Natural killer cell (primary cell): ENCODE measurements at regions not wholly inside any gene's neighbourhood (a gene's known extent, or its start where the extent isn't known, plus 50 kb on each side); places are given as distances from the start of the nearest gene placed in this dataset.

ENCODE experiments used
- ATAC-seq, 3 donors: fragments of 150-1000 bp in 2 of 3; fragments of 200-7000 bp in 1 of 3; cut with Tn5 transposase; 1 replicate in 1 of 3; 2 replicates in 2 of 3; pipeline ENCODE4 v1.10.0; 2021; ENCODE audit warnings: mild to moderate bottlenecking in 2 of 3, moderate library complexity in 2 of 3
- DNase-seq, 2 donors: peaks; one replicate each; pipeline versions ENCODE4 v3.0.0 to v3.0.0-alpha.2; 2013 to 2021; ENCODE audit warnings: mixed read lengths in 1 of 2
- H3K27ac ChIP-seq: one replicate; pipeline ENCODE4 v1.5.1; 2013; ENCODE audit warnings: mild to moderate bottlenecking, low read length
- H3K27me3 ChIP-seq: one replicate; pipeline ENCODE4 v1.6.1; 2013; ENCODE audit warnings: low read length; ENCODE audit not compliant: control insufficient read depth, insufficient read depth
- H3K36me3 ChIP-seq: one replicate; pipeline ENCODE4 v1.6.1; 2013; ENCODE audit warnings: low read length; ENCODE audit not compliant: control insufficient read depth, insufficient read depth
- H3K4me1 ChIP-seq: one replicate; pipeline ENCODE4 v1.6.1; 2013; ENCODE audit warnings: low read length; ENCODE audit not compliant: control insufficient read depth, insufficient read depth
- H3K4me3 ChIP-seq: one replicate; pipeline ENCODE4 v1.5.1; 2013; ENCODE audit warnings: low read length
- H3K9me3 ChIP-seq: one replicate; pipeline ENCODE4 v1.6.1; 2013; ENCODE audit warnings: low read length; ENCODE audit not compliant: control insufficient read depth, insufficient read depth
- H3K27ac Mint-ChIP-seq, 2 donors: one replicate each; pipeline ENCODE4 v1.8.0; 2022; ENCODE audit warnings: mild to moderate bottlenecking in 2 of 2, mixed read lengths in 2 of 2, moderate library complexity in 1 of 2
- H3K27me3 Mint-ChIP-seq, 2 donors: one replicate each; pipeline ENCODE4 v1.8.0; 2022; ENCODE audit warnings: low read depth in 2 of 2, mixed read lengths in 2 of 2
- H3K36me3 Mint-ChIP-seq: one replicate; pipeline ENCODE4 v1.8.0; 2022; ENCODE audit warnings: mixed read lengths
- H3K4me1 Mint-ChIP-seq, 2 donors: one replicate each; pipeline ENCODE4 v1.8.0; 2022; ENCODE audit warnings: mixed read lengths in 2 of 2
- H3K4me3 Mint-ChIP-seq: one replicate; pipeline ENCODE4 v1.8.0; 2022; ENCODE audit warnings: mild to moderate bottlenecking, moderate library complexity, mixed read lengths
- H3K9me3 Mint-ChIP-seq, 2 donors: one replicate each; pipeline ENCODE4 v1.8.0; 2022; ENCODE audit warnings: mixed read lengths in 2 of 2
- WGBS: methylation state at CpG from one replicate; pipeline ENCODE4 v1.1.7; 2013; ENCODE audit warnings: missing lambda C conversion rate; ENCODE audit not compliant: insufficient coverage; 5-methylcytosine and 5-hydroxymethylcytosine counted together
- intact Hi-C: fragments of 100-400 bp; cut with micrococcal nuclease; formaldehyde crosslinking; loops from one replicate; pipeline ENCODE4 v1.14.2; 2022
- TF ChIP-seq, protein P1 (sequence below): fragments of 200-600 bp; IDR thresholded peaks from one replicate; pipeline ENCODE4 v1.8.0; 2022; ENCODE audit warnings: antibody characterized with exemption

DNA sequence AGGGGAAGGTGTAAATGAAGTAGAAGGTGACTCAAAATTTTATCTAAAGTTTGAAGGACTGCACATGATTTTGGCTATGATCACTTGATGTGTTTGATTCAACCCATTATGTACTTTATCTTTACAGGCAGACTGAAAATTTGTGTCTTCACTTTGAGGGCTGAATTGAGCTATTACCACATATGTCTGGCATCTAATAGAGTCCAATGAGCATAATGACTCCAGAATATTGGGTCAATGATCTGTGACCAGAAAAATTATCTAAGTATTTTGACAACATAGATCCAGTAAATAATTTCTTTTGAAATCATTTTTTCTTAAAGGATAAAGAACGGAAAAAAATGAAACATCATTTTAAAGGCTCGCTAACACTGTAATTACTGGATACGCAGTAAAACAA lies 2810.0 kb downstream of the PCDH9 start:
- H3K36me3 Mint-ChIP-seq, result no peaks in the 10 kb centered on the region

DNA sequence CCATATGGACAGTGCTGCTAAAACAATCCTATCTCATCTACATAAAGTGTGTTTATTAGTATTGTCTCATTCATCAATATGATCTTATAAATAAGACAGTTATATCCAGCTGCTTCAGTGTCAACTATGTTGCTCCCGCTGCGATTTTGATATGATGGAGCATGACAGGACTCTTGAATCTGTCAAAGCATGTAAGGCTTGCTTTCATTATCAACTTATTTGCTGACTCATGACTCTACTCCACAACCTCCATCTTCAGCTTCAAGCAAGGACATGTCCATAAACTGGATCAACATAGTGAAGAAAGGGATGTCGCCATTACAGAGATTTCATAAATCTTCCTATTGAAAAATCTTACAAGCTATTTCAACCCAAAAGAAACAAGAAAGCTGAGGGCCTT lies 2812.6 kb downstream of the PCDH9 start:
- Mint-ChIP-seq H3K4me3 (no peak overlapping the region), H3K27ac (no peak overlapping the region), H3K27me3 (no peaks in the 10 kb centered on the region), H3K9me3 (peaks cover 5 to 14% of the 10 kb centered on the region in 2 donors), H3K36me3 (peaks cover 18% of the 10 kb centered on the region), H3K4me1 (no peaks in the 10 kb centered on the region)
- no peak overlapping the region for H3K4me3 ChIP-seq
- no peaks in the 10 kb centered on the region for H3K4me1 ChIP-seq
- whole genome bisulfite sequencing, result 83% methylated on average over 3 of the region's 3 CpGs
- no peaks in the 10 kb centered on the region for H3K36me3 ChIP-seq
- no peak overlapping the region for H3K27ac ChIP-seq
- no peak for ATAC-seq
- TF ChIP-seq, protein P1, sequence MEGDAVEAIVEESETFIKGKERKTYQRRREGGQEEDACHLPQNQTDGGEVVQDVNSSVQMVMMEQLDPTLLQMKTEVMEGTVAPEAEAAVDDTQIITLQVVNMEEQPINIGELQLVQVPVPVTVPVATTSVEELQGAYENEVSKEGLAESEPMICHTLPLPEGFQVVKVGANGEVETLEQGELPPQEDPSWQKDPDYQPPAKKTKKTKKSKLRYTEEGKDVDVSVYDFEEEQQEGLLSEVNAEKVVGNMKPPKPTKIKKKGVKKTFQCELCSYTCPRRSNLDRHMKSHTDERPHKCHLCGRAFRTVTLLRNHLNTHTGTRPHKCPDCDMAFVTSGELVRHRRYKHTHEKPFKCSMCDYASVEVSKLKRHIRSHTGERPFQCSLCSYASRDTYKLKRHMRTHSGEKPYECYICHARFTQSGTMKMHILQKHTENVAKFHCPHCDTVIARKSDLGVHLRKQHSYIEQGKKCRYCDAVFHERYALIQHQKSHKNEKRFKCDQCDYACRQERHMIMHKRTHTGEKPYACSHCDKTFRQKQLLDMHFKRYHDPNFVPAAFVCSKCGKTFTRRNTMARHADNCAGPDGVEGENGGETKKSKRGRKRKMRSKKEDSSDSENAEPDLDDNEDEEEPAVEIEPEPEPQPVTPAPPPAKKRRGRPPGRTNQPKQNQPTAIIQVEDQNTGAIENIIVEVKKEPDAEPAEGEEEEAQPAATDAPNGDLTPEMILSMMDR, result no peak
- intact Hi-C loops, result no loop called here
- no peaks in the 10 kb centered on the region for H3K9me3 ChIP-seq
- no peak for DNase-seq
- H3K27me3 ChIP-seq, result no peaks in the 10 kb centered on the region

More for the DNA sequence above, 2810.0 kb downstream of the PCDH9 start:
- DNase-seq, result no peak
- intact Hi-C loops, result no loop called here
- H3K9me3 Mint-ChIP-seq, result peaks cover 5 to 11% of the 10 kb centered on the region in 2 donors
- H3K27me3 ChIP-seq, result no peaks in the 10 kb centered on the region
- H3K4me3 ChIP-seq, result no peak overlapping the region
- no peak overlapping the region for H3K27ac ChIP-seq
- TF ChIP-seq, protein P1, result no peak
- no peaks in the 10 kb centered on the region for H3K27me3 Mint-ChIP-seq
- H3K36me3 ChIP-seq, result no peaks in the 10 kb centered on the region
- no peak for ATAC-seq
- 97% methylated on average over 3 of the region's 3 CpGs for WGBS
- H3K4me1 Mint-ChIP-seq, result no peaks in the 10 kb centered on the region
- no peak overlapping the region for H3K4me3 Mint-ChIP-seq
- peaks cover 3% of the 10 kb centered on the region for H3K9me3 ChIP-seq
- H3K27ac Mint-ChIP-seq, result no peak overlapping the region
- no peaks in the 10 kb centered on the region for H3K4me1 ChIP-seq

DNA sequence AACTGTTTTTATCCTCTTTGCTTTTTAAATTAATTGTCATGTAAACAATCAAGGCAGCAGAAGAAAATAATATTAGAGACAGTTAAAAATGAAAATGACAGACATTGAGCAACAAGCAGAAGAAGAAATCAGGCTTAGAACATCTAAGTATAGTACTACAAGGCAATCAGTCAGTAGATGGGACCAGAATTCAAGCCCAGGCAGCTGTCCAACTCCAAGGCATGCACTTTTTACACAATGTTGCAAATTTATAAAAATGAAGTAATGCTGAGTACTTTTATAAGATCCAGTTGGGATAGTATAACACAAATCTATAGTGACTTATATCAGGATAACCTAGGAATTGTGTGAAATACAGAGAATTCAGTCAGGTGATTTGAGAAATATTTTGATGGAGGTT lies 2815.8 kb downstream of the PCDH9 start:
- Mint-ChIP-seq H3K4me3 (no peak overlapping the region), H3K9me3 (peaks cover 5 to 15% of the 10 kb centered on the region in 2 donors), H3K36me3 (peaks cover 18% of the 10 kb centered on the region), H3K27ac (no peak overlapping the region), H3K4me1 (no peaks in the 10 kb centered on the region), H3K27me3 (no peaks in the 10 kb centered on the region)
- TF ChIP-seq, protein P1, result no peak
- Histone ChIP-seq H3K36me3 (no peaks in the 10 kb centered on the region), H3K27ac (no peak overlapping the region), H3K4me1 (no peaks in the 10 kb centered on the region), H3K4me3 (no peak overlapping the region), H3K27me3 (no peaks in the 10 kb centered on the region), H3K9me3 (peaks cover 5% of the 10 kb centered on the region)
- ATAC-seq (no peak), DNase-seq (no peak)
- intact Hi-C loops, result no loop called here

DNA sequence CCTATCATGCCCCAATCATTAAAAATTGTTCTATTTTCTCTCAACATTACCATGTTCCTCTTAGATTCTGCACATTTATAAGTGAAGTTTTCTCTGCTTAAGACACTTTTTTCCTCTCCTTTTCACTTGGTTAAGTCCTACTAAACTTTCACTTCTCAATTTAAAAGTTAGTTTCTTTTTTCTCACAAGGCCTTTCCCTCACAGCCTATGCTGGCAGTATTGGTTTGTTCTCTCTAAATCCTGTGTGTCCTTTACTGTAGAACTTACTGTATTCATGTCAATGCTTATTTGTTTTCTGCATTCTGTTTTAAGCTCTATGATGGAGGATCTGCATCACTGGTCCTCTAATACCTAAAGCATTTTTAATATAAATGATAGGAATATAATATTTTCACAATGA lies 2816.6 kb downstream of the PCDH9 start:
- Mint-ChIP-seq H3K36me3 (peaks cover 18% of the 10 kb centered on the region), H3K4me1 (no peaks in the 10 kb centered on the region), H3K9me3 (peaks cover 9 to 18% of the 10 kb centered on the region in 2 donors), H3K27me3 (no peaks in the 10 kb centered on the region), H3K4me3 (no peak overlapping the region), H3K27ac (no peak overlapping the region)
- DNase-seq (no peak), ATAC-seq (no peak)
- no peaks in the 10 kb centered on the region for H3K27me3 ChIP-seq
- H3K4me1 ChIP-seq, result no peaks in the 10 kb centered on the region
- TF ChIP-seq, protein P1, result no peak
- intact Hi-C loops, result no loop called here
- no peaks in the 10 kb centered on the region for H3K36me3 ChIP-seq
- no peak overlapping the region for H3K27ac ChIP-seq
- peaks cover 5% of the 10 kb centered on the region for H3K9me3 ChIP-seq
- no peak overlapping the region for H3K4me3 ChIP-seq
